HFF-Myc (cell line): ENCODE measurements at regions not wholly inside any gene's neighbourhood (a gene's known extent, or its start where the extent isn't known, plus 50 kb on each side); places are given as distances from the start of the nearest gene placed in this dataset.

Experiments
- DNase-seq: peaks from one replicate; pipeline ENCODE4 v3.0.0-alpha.2; 2011; ENCODE audit warnings: low read depth; ENCODE audit errors: extremely low read depth
- H3K4me3 ChIP-seq: replicated peaks from 2 replicates; pipeline ENCODE4 v1.5.1; 2011; ENCODE audit warnings: low read depth, mild to moderate bottlenecking, control low read depth, low read length
- TF ChIP-seq, protein P1 (sequence below): IDR thresholded peaks from 2 replicates; pipeline ENCODE4 v1.5.1; 2012; ENCODE audit warnings: mild to moderate bottlenecking, low read depth, low read length, control low read depth; ENCODE audit errors: missing control alignments

DNA sequence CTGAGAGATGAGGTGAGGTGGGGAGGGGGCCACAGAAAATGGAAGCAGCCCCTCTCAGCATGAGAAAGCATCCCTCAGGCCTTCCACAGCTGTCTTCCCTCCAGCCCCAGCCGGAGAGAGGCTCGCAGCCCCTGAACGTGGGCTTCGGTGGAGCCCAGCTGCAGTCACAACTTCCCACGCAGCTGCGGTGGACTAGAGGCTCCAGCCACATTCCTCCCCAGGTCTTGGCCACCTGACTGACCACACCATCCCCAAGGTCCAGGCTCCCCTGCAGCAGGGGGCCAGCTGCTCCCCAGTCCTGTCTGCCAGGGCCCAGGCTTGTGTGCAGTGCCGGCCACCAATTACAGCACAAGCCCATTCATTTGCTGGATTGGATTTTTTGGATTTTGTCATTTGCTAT lies 212.3 kb upstream of the BCOR start:
- no peak overlapping the region for H3K4me3 ChIP-seq
- DNase-seq: no peak
- TF ChIP-seq, protein P1, sequence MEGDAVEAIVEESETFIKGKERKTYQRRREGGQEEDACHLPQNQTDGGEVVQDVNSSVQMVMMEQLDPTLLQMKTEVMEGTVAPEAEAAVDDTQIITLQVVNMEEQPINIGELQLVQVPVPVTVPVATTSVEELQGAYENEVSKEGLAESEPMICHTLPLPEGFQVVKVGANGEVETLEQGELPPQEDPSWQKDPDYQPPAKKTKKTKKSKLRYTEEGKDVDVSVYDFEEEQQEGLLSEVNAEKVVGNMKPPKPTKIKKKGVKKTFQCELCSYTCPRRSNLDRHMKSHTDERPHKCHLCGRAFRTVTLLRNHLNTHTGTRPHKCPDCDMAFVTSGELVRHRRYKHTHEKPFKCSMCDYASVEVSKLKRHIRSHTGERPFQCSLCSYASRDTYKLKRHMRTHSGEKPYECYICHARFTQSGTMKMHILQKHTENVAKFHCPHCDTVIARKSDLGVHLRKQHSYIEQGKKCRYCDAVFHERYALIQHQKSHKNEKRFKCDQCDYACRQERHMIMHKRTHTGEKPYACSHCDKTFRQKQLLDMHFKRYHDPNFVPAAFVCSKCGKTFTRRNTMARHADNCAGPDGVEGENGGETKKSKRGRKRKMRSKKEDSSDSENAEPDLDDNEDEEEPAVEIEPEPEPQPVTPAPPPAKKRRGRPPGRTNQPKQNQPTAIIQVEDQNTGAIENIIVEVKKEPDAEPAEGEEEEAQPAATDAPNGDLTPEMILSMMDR: no peak

DNA sequence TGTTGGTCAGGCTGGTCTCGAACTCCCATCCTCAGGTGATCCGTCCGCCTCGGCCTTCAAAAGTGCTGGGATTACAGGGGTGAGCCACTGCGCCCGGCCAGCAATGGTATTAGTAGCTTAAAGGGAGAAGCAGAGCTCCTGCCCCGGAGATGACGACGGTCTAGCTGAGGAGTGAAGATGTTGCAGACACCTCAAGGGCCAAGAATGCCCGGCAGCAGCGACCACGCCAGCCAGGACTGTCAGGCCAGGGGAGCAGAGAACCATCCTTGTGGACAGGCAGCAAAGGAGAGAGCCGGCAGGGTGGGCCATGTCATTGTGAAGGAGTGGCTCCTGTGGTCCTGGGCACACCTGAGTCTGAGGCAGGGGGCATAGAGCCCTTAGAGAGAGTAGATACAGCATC lies 210.1 kb upstream of the BCOR start:
- DNase-seq: no peak
- no peak overlapping the region for H3K4me3 ChIP-seq
- TF ChIP-seq, protein P1: no peak

DNA sequence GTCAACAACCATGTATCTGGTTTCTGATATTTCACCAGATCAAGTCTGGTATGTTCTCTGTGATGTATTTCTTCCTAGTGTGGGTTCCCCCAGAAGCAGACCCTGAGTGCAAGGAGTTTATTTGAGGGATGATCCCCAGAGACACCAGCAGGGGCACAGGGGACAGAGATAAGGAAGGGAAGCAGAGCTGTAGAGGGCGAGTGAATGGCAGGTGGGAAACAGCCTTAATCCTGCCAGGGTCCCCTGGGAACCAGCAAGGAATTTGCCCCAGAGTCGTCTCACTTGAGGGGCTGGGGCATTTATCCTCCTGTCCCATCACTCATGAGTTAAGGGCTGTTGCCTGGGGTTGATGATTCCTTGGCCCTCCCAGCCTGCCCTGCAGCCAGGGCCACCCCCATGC lies 206.4 kb upstream of the BCOR start:
- TF ChIP-seq, protein P1: no peak
- H3K4me3 ChIP-seq: no peak overlapping the region
- no peak for DNase-seq

DNA sequence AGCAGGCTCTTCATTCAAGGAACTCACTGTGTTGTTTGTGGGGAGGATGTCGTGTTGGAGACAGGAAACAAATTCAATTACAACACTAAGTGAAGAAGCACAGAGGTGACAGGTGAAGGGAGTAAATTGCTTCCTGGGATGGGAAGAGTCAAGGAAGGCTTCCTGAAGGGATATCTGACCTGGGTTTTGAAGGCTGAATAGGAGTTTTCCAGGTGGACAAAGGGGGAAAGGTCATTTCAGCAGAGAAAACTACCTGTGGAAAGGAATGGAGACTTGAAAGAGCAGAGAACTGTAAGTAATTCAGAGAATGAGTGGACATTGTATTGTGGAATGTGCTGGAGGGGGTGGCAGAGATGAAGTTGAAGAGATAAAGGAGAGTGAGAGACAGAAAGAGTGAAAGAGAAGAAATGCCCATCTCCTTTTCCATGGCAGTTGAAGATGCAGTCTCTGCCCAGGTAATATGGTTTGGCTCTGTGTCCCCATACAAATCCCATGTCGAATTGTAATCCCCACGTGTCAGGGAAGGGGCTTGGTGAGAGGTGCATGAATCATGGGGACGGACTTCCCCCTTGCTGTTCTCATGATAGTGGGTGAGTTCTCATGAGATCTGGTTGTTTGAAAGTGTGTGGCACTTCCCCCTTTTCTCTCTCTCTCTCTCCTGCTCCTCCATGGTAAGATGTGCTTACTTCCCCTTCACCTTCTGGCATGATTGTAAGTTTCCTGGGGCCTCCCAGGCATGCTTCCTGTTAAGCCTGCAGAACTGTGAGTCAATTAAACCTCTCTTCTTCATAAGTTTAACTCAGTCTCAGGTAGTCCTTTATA lies 205.7 kb upstream of the BCOR start:
- DNase-seq: no peak
- TF ChIP-seq, protein P1: no peak
- no peak overlapping the region for H3K4me3 ChIP-seq

DNA sequence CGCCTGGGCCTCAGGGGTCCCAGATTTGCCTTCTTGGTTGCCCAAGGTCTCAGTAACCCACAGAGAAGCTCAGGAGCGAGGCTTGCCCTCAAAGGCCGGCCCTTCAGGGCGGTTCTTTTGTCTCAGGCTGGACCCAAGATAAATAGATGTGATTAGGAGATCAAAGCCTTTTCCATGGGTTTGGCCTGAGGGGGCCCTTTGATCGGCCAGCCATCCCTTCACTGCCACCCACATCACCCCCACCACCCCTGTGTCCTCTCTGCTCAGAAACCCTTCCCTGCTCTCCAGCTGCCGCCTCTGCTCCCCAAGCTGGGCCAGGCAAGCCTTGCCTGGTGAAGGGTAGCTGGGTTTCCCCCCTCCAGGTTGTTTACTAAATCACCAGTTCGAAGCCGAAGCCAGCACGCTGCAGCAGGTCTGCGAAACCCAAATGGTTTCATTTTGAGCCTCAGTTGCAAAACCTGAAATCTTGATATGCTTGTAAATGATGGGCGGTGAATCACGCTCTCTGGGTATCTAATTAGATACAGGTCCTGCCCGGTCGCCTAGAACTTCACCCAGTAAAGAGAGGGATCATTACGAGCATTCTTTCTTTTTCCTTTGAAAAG lies 202.6 kb upstream of the BCOR start:
- no peak overlapping the region for H3K4me3 ChIP-seq
- TF ChIP-seq, protein P1: no peak
- DNase-seq: no peak

DNA sequence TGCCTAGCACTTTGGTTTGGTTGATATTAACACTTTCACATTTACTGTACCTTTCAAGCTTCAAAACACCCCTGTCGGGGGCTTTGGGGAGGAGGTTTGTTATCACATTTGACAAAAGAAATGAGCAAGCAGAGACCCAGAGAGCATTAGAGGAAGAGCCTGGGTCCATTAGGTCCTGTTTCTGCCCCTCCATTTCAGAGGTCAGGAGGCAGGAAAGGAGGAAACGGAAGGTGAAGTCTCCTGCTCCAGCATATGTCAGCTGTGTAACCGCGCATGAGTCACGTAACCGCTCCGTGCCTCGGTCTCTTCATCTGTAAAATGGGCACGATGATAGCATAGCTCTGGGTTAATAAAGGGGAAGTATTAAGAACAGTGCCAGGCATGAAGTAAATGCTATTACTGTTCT lies 201.9 kb upstream of the BCOR start:
- TF ChIP-seq, protein P1: no peak
- no peak for DNase-seq
- H3K4me3 ChIP-seq: no peak overlapping the region
